HG02938 (cell line): ENCODE measurements at regions not wholly inside any gene's neighbourhood (a gene's known extent, or its start where the extent isn't known, plus 50 kb on each side); places are given as distances from the start of the nearest gene placed in this dataset.
"Not testable (repeated sequence)": the region's sequence is repeated elsewhere in the genome, so short reads cannot be mapped to it uniquely, and the experiment has no call there.

Experiments used
- ATAC-seq: cut with Tn5 transposase; IDR thresholded peaks from one replicate; pipeline ENCODE4 v1.9.1; 2021; ENCODE audit warnings: mild to moderate bottlenecking, moderate library complexity; ENCODE audit not compliant: unreplicated experiment

DNA sequence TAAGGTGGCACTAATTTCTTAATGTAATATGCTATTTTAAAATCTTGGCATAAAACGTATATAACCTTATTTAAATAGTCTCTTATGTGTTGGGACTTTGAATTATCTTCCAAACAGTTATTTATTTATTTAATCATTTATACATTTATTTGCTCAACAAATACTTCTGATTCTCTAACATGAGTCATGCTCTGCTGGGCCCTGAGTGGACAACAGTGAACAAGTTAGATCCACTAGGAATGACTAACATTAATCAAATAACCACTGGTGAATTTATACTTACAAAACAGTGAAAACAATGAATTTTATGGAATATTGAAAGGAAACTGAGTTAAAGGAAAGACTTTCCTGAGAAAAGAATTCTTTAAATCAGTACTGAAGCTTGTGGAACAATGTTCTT, 1257.2 kb upstream of the CHAC2 start:
- ATAC-seq, result no peak

DNA sequence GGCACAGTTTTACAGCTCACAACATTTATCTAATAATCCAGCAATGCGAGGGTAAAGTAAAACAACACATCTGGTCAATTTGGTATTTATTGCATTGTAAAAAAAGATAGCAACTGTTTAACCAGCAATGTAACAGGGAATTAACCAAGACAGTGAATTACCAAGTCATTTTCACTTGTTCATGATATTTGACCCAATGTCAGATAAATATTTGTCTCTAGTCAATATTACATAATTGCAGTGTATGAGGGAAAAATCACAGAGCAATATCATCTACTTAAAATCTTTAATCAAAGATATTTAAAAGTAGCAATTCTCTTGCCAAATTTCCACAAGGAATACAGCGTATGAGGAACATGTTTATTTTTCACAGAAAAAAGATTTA, 1265.1 kb upstream of the CHAC2 start:
- ATAC-seq, result no peak

- no peak for ATAC-seq
Measured at GRCh38 chr2:52501715-52502475, 1265.7 kb upstream of the CHAC2 start.

DNA sequence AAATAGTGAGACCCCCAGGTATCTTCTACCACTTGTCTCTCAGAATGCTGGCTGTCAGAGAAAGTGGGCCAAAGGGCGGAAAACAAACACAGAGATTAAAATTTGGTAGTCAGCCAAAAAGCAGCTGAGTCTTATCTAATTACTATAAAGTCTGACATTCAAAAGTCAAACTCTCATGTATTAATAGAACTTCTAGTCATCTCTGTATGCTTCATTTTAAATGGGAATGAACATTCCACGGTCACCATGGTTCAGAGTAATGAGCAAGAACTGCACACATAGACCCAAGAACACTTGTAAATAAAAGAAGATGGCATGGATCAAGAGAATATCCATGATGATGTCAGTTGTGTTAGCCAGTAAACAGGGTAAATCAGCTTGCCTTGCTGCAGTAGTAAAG, 1267.0 kb upstream of the CHAC2 start:
- ATAC-seq, result no peak

- ATAC-seq, result no peak
Measured at GRCh38 chr2:52498077-52498750, 1269.4 kb upstream of the CHAC2 start.

DNA sequence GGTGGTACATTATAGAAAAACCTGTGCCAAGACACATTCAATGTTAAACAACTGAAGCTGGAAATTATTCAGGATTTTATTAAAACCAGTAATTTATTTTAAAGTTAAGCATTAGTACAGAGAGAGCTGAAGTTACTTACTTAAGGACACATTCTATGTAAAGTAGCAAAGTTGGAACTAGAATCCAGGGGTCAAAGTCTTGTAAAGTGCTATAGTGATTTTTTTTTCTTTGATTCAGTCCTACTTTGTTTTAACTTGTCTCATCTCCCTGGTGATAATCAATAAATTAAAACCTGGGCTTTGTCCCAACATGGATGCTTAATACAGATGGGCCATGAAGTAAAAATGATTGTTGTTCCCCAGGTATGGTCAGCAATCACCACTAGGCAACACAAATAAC, 1271.8 kb upstream of the CHAC2 start:
- ATAC-seq, result no peak

DNA sequence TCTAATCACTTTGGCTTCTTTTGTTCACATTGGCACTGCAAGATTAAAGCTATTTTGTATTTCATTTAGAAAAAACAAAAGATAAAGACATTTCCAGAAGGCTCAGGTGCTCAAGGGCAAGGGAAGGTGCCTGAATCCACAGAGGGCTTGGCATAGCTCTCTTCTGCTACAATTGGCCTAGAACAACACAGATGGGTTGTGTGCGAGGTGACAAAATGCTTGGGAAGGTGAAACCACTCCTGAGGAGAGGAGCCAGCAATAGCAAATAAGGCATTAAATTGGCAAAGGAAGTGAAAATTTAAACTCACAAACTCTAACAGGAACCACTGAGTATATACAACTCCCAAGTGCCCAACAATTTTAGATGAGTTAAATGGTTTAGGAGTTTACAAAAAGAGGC, 1290.4 kb upstream of the CHAC2 start:
- no peak for ATAC-seq

DNA sequence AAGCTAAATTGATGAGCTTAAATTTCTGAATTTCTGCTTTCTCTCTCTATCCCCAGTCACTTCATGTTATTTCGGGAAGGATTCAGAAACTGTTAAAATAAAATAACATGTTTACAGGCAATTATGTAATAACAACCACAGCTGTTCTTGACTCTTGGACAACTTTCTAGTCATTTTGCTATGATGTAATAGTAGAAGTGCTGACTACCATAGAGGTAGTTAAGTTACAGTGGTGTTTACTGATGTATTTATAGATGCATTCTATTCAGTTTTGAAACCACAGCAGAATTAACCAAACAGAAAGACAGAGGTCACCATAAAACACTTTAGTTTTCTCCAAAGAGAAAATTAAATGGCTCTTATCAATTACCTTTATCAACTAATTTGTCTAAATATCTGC, 1292.0 kb upstream of the CHAC2 start:
- no peak for ATAC-seq

- no peak for ATAC-seq
Measured at GRCh38 chr2:52474091-52474490, 1293.5 kb upstream of the CHAC2 start.

GRCh38 chr2:52473526-52473925, 1294.1 kb upstream of the CHAC2 start:
- no peak for ATAC-seq

GRCh38 chr2:52470457-52470856, 1297.1 kb upstream of the CHAC2 start:
- not testable (repeated sequence) for ATAC-seq

DNA sequence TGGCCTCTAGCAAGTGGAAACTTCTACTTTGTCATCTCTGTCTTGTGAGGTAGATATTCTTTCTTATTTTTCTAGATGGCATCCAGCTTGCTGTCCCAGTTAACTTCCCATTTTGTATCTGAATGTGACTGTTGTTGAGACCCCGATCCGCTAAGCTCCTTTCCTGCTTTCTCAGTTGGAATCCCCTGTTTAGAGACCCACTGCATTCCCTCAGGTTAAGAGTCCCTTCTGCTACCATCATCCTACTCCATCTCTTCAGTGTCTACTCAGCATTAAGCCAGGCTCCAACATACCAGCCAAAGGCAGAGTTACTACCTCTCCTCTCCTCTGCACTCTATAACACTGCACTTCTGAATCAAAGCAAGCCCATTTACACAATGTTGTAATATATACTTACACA, 1300.4 kb upstream of the CHAC2 start:
- no peak for ATAC-seq

GRCh38 chr2:52465287-52465686, 1302.3 kb upstream of the CHAC2 start:
- ATAC-seq, result no peak

GRCh38 chr2:52463457-52463856, 1304.1 kb upstream of the CHAC2 start:
- no peak for ATAC-seq

DNA sequence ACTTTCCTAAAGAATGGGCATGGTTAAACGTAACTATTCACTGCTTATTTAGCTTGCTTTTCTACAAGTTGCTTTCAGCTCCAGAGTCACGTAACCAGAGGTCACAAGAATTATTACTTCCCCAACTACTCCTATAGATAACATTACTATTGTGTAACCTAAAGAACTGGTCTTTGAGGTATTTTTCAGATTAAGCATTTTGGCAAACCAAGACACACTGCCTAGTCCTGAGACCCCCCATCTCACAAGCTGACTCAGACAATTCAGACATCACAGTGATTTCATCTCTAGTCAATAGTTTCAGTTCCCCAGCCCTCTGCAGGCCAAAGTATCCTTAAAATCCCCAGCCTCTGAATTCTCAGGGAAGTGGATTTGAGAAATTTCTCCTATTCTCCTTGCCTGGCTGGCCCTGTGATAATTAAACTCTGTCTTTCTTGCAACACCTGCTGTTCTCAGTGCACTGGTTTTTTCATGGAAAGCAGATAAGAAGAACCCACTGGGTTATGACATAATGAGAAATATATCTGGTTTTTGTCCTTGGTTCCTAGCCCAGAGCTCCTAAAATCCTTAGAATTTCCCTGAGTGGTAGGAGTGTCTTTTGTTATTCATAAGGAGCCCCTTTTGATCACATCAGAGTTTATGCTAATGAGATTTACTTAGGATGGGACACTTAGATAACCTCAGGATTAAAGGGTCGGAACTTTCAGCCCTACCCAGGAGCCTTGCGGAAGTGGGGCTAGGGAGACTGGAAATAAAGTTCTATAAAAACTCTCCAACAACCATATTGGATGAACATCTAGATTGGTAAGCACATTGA, 1310.8 kb upstream of the CHAC2 start:
- no peak for ATAC-seq

GRCh38 chr2:52454962-52455361, 1312.6 kb upstream of the CHAC2 start:
- no peak for ATAC-seq

GRCh38 chr2:52452201-52452600, 1315.4 kb upstream of the CHAC2 start:
- no peak for ATAC-seq

- ATAC-seq, result no peak
Measured at GRCh38 chr2:52445686-52446085, 1321.9 kb upstream of the CHAC2 start.

DNA sequence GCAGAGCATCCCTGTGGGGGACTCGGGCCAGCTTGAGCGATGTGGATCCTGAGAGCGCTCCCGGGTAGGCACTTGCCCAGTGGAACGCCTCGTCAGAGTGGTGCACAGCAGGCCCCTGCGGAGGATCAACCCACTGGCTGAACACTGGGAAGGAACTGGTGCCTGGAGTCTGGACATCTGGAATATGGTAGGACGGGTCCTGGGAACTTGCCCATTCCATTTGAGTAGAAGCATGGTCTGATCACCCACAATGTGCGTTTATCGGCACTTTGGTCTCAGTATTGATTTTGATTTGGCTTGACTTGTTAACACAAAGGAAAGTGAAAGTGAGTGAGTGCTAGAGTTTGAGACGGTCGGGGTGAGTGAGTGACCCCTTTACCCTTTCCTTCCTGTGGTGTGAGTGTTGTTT, 1336.2 kb upstream of the CHAC2 start:
- ATAC-seq, result no peak

DNA sequence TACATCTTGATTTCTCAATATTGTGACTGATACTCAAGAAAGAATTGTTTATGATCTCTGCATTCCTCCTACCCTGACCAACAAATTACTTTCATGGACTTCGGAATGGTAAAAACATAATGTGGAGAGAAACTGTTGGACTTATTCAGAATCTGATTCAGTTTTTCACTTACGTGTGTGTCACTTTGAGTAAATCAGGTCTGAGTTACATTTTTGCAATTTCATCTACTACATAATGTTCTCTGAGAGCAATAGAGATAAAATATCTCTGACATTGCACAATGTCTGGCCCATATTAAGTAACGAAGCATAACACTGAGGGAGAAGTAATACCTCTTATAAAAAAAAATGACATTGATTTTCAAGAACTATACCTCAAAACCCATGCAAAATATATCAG, 1337.9 kb upstream of the CHAC2 start:
- ATAC-seq, result no peak

GRCh38 chr2:52429171-52429570, 1338.4 kb upstream of the CHAC2 start:
- no peak for ATAC-seq

DNA sequence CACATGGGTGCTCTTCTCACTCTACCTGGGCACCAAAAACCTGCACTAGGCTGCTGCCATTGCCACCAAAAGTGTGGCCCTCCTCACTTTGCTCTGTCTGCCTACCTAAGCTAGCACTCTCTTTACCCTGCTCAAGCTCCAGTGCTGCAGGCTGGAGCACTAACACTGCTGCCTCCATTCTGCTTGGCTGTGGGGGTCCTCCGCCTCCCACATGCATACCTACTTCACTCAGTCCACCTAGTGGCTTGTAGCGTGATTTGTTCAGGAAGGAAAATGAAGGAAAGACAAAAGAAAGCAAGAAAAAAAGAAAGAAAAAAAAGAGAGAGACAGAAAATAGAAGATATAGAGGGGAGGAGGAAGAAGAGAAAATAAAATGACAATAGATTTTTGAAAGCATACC, 1339.4 kb upstream of the CHAC2 start:
- no peak for ATAC-seq
